ENCODE measurements at regions not wholly inside any gene's neighbourhood (a gene's known extent, or its start where the extent isn't known, plus 50 kb on each side); places are given as distances from the start of the nearest gene placed in this dataset.

DNA sequence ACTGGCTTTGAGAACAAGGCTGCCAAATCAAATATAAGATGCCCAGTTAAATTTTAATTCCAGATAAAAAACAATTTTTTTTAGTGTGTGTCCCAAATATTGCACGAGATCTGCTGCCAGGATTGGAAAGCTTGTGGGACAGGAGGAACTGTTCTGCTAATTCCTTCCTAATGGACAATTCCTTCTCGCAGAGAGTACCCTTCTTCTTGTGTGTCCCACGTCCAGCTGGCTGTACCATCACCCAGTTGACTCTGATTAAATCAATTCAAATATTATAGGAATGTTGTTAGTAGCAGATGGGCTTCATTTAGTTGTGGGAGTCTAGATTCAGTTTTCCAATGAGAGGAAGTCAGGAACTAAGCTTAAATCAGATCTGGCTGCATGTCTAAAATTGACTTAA is 347.9 kb upstream of the ATP10A start:
- Mint-ChIP-seq H3K36me3 (ENCODE audit: insufficient read depth, unreplicated experiment) (no peaks in the 10 kb centered on the region), H3K27ac (ENCODE audit: low read depth, unreplicated experiment) (no peak overlapping the region), H3K27me3 (ENCODE audit: insufficient read depth, unreplicated experiment) (no peaks in the 10 kb centered on the region), H3K9me3 (ENCODE audit: unreplicated experiment) (peaks cover 8% of the 10 kb centered on the region), H3K4me1 (ENCODE audit: insufficient read depth, unreplicated experiment) (no peaks in the 10 kb centered on the region), H3K4me3 (ENCODE audit: unreplicated experiment) (no peak overlapping the region)
- intact Hi-C loops (cut with micrococcal nuclease), result no loop called here
- no TSS peak for BruUV-seq (replicated peaks)
- ChIA-PET POLR2A (no interaction called here), CTCF (no interaction called here)
- TF ChIP-seq, protein P1, sequence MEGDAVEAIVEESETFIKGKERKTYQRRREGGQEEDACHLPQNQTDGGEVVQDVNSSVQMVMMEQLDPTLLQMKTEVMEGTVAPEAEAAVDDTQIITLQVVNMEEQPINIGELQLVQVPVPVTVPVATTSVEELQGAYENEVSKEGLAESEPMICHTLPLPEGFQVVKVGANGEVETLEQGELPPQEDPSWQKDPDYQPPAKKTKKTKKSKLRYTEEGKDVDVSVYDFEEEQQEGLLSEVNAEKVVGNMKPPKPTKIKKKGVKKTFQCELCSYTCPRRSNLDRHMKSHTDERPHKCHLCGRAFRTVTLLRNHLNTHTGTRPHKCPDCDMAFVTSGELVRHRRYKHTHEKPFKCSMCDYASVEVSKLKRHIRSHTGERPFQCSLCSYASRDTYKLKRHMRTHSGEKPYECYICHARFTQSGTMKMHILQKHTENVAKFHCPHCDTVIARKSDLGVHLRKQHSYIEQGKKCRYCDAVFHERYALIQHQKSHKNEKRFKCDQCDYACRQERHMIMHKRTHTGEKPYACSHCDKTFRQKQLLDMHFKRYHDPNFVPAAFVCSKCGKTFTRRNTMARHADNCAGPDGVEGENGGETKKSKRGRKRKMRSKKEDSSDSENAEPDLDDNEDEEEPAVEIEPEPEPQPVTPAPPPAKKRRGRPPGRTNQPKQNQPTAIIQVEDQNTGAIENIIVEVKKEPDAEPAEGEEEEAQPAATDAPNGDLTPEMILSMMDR (IDR thresholded peaks at IDR 0.05; ENCODE audit: unreplicated experiment), result no peak
- no peak for DNase-seq (ENCODE audit: unreplicated experiment)

DNA sequence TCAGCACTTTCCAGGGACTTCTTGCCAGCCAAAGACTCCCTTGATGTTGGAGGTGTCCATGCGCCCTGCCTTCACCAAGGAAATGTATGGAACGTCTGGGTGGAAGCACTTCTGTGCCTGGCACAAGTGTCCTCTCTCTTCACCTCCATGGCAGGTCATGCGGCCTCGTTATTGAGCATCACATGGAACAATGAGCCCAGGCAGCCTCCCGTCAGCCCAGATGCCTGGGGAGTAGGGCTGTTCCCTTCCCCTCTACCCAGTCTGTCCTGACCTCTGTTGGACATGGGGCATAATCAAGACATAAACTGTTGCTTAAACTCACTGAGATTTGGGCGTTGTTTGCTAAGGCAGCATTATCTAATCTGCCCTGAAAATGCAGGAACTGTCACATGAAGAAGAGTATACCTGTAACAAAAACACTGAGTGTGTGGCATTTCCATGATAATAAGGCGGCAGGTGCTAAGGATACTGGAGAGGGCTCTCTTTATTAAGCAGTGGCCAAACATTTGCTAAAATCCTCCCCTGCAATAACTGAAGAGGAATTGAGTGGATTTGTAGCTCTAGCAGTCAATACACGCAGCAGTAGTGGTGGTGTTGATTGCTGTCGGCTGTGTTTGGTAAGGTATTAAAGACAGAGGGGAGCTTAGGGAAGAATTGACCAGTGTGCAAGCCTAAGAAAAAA is 338.2 kb upstream of the ATP10A start:
- TF ChIP-seq, protein P1 (IDR thresholded peaks at IDR 0.05; ENCODE audit: unreplicated experiment), result no peak
- ChIA-PET POLR2A (no interaction called here), CTCF (no interaction called here)
- Mint-ChIP-seq H3K9me3 (ENCODE audit: unreplicated experiment) (peaks cover 44% of the 10 kb centered on the region), H3K27me3 (ENCODE audit: insufficient read depth, unreplicated experiment) (no peaks in the 10 kb centered on the region), H3K27ac (ENCODE audit: low read depth, unreplicated experiment) (no peak overlapping the region), H3K36me3 (ENCODE audit: insufficient read depth, unreplicated experiment) (peaks cover 4% of the 10 kb centered on the region), H3K4me3 (ENCODE audit: unreplicated experiment) (no peak overlapping the region), H3K4me1 (ENCODE audit: insufficient read depth, unreplicated experiment) (no peaks in the 10 kb centered on the region)
- no TSS peak for BruUV-seq (replicated peaks)
- DNase-seq (ENCODE audit: unreplicated experiment), result no peak
- intact Hi-C loops (cut with micrococcal nuclease), result no loop called here

- Mint-ChIP-seq H3K4me3 (ENCODE audit: unreplicated experiment) (no peak overlapping the region), H3K36me3 (ENCODE audit: insufficient read depth, unreplicated experiment) (peaks cover 4% of the 10 kb centered on the region), H3K9me3 (ENCODE audit: unreplicated experiment) (peaks cover 45% of the 10 kb centered on the region), H3K27me3 (ENCODE audit: insufficient read depth, unreplicated experiment) (no peaks in the 10 kb centered on the region), H3K27ac (ENCODE audit: low read depth, unreplicated experiment) (no peak overlapping the region), H3K4me1 (ENCODE audit: insufficient read depth, unreplicated experiment) (no peaks in the 10 kb centered on the region)
- TF ChIP-seq, protein P1 (IDR thresholded peaks at IDR 0.05; ENCODE audit: unreplicated experiment), result no peak
- intact Hi-C loops (cut with micrococcal nuclease), result no loop called here
- no peak for DNase-seq (ENCODE audit: unreplicated experiment)
- CTCF ChIA-PET, result no interaction called here
- POLR2A ChIA-PET, result no interaction called here
- no TSS peak for BruUV-seq (replicated peaks)
Measured at GRCh38 chr15:26200427-26200826, 337.3 kb upstream of the ATP10A start.

DNA sequence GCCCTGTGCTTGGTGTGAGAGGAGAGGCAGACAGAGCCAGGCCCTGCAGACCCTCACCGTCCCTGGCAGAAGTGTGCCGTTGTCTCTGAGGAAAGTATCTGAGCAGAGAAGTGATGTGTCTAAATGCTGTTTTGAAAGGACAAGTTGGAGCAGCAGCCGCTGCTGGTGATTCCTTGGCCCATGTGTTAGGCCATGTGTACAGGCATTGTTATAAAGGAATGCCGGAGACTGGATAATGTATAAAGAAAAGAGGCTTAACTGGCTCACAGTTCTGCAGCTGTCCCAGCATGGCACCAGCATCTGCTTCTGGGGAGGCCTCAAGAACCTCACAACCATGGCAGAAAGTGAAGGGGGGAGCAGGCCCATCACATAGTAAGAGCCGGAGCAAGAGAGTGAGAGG is 334.6 kb upstream of the ATP10A start:
- TF ChIP-seq, protein P1 (IDR thresholded peaks at IDR 0.05; ENCODE audit: unreplicated experiment), result no peak
- Mint-ChIP-seq H3K36me3 (ENCODE audit: insufficient read depth, unreplicated experiment) (peaks cover 4% of the 10 kb centered on the region), H3K27ac (ENCODE audit: low read depth, unreplicated experiment) (no peak overlapping the region), H3K4me3 (ENCODE audit: unreplicated experiment) (no peak overlapping the region), H3K4me1 (ENCODE audit: insufficient read depth, unreplicated experiment) (no peaks in the 10 kb centered on the region), H3K9me3 (ENCODE audit: unreplicated experiment) (peaks cover 52% of the 10 kb centered on the region), H3K27me3 (ENCODE audit: insufficient read depth, unreplicated experiment) (no peaks in the 10 kb centered on the region)
- intact Hi-C loops (cut with micrococcal nuclease), result no loop called here
- no peak for DNase-seq (ENCODE audit: unreplicated experiment)
- POLR2A ChIA-PET, result no interaction called here
- BruUV-seq (replicated peaks), result no TSS peak
- CTCF ChIA-PET, result no interaction called here

Measured in MCF 10A (cell line).